Erythroblast (primary cell): ENCODE measurements at regions not wholly inside any gene's neighbourhood (a gene's known extent, or its start where the extent isn't known, plus 50 kb on each side); places are given as distances from the start of the nearest gene placed in this dataset.

Source experiments
- GATA1 ChIP-seq: IDR thresholded peaks from 2 replicates; pipeline ENCODE4 v1.6.1; 2011; ENCODE audit warnings: low read depth, mild to moderate bottlenecking, control low read depth, low read length, moderate library complexity
- POLR2A ChIP-seq: IDR thresholded peaks from 2 replicates; pipeline ENCODE4 v1.6.1; 2011; ENCODE audit warnings: mild to moderate bottlenecking, low read length

- no peak for TF ChIP-seq POLR2A
- no peak for TF ChIP-seq GATA1
These were observed 508.7 kb upstream of the FAM98A start for GRCh38 chr2:34107811-34108210.
